ENCODE measurements at regions not wholly inside any gene's neighbourhood (a gene's known extent, or its start where the extent isn't known, plus 50 kb on each side); places are given as distances from the start of the nearest gene placed in this dataset.

DNA sequence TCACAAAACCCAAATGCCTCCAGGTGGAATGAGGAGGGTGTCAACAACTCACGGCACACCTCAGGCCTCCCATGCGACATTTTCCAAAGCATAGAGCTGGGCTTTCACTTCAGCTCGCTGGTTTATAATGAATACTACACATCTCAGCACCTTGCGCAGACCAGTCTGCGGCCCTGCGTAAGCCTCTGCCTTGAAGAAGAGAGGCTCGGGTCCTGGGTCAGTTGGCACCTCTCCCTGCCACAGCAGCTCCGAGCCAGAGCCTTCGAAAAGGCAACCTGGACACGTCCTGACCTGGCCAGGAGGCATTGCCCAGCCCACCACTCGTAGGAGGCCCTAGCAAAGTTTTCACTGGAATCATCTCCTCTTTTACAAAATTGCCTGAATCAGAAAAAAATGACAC, 183.0 kb upstream of the AFDN start:
- TF ChIP-seq BHLHE40 (IDR thresholded peaks at IDR 0.05; ENCODE audit: low read depth, low read length) (no peak), CTCF (conservative IDR thresholded peaks at IDR 0.05; ENCODE audit: low read depth, low read length) (no peak), ELK1 (IDR thresholded peaks at IDR 0.05; ENCODE audit: borderline replicate concordance, low read depth, low read length) (no peak), RCOR1 (IDR thresholded peaks at IDR 0.05; ENCODE audit: insufficient replicate concordance, low read length) (no peak), POLR2A (IDR thresholded peaks at IDR 0.05; ENCODE audit: low read depth, low read length) (no peak), RFX5 (IDR thresholded peaks at IDR 0.05; ENCODE audit: low read depth, low read length) (no peak), CHD1 (IDR thresholded peaks at IDR 0.05; ENCODE audit: low read depth, low read length) (no peak), NFE2L2 (IDR thresholded peaks at IDR 0.05; ENCODE audit: low read depth, low read length) (no peak), MXI1 (IDR thresholded peaks at IDR 0.05; ENCODE audit: borderline replicate concordance, low read depth, low read length) (no peak), FOS (IDR thresholded peaks at IDR 0.05; ENCODE audit: low read depth, low read length) (no peak), SMC3 (IDR thresholded peaks at IDR 0.05; ENCODE audit: low read depth, low read length) (no peak)
- TF ChIP-seq, protein P1, sequence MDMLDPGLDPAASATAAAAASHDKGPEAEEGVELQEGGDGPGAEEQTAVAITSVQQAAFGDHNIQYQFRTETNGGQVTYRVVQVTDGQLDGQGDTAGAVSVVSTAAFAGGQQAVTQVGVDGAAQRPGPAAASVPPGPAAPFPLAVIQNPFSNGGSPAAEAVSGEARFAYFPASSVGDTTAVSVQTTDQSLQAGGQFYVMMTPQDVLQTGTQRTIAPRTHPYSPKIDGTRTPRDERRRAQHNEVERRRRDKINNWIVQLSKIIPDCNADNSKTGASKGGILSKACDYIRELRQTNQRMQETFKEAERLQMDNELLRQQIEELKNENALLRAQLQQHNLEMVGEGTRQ (IDR thresholded peaks at IDR 0.05; ENCODE audit: low read depth, low read length), result no peak

Data from IMR-90 (cell line).